ENCODE measurements at regions not wholly inside any gene's neighbourhood (a gene's known extent, or its start where the extent isn't known, plus 50 kb on each side); places are given as distances from the start of the nearest gene placed in this dataset.
"Not testable (repeated sequence)": the region's sequence is repeated elsewhere in the genome, so short reads cannot be mapped to it uniquely, and the experiment has no call there.

DNA sequence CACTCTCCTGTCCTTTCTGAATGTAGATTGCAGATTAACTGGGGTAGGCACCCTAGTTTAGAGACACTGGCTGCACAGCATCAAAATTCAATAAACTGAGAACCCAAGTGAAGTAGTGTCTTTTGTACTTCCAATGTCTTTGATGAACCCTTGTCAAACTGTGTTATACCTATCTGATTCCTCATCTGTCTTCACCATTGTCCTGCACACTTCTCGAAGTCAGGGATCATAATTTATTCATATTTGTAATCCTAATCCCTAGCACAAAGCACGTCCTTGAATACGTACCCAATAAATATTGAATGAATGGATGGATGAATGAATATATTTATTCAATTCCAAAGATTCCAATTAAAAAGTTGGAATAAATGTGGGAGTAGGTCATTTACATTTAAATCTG is 256.6 kb upstream of the PTBP2 start:
- ChIA-PET POLR2A (no interaction called here), CTCF (no interaction called here)
- H3K9me3 ChIP-seq (ENCODE audit: control insufficient read depth, insufficient read depth, low read depth, low read length): no peaks in the 10 kb centered on the region
- no peak for TF ChIP-seq ZNF146 (tag by site-specific recombination; IDR thresholded peaks at IDR 0.05)
- no peak for TF ChIP-seq HOXC10 (CRISPR knock-in tag; IDR thresholded peaks at IDR 0.05)
- no peak for TF ChIP-seq ZNF221 (tag by site-specific recombination; IDR thresholded peaks at IDR 0.05; ENCODE audit: borderline replicate concordance)
- no peak for TF ChIP-seq ZFP41 (tag by site-specific recombination; IDR thresholded peaks at IDR 0.05; ENCODE audit: borderline replicate concordance)
- no peak for TF ChIP-seq ZNF174 (tag by site-specific recombination; IDR thresholded peaks at IDR 0.05)
- TF ChIP-seq ZNF600 (tag by site-specific recombination; IDR thresholded peaks at IDR 0.05): no peak
- no peak for TF ChIP-seq ZNF121 (tag by site-specific recombination; IDR thresholded peaks at IDR 0.05)
- no peak for TF ChIP-seq ZNF555 (tag by site-specific recombination; conservative IDR thresholded peaks at IDR 0.05)
- TF ChIP-seq, protein P1, sequence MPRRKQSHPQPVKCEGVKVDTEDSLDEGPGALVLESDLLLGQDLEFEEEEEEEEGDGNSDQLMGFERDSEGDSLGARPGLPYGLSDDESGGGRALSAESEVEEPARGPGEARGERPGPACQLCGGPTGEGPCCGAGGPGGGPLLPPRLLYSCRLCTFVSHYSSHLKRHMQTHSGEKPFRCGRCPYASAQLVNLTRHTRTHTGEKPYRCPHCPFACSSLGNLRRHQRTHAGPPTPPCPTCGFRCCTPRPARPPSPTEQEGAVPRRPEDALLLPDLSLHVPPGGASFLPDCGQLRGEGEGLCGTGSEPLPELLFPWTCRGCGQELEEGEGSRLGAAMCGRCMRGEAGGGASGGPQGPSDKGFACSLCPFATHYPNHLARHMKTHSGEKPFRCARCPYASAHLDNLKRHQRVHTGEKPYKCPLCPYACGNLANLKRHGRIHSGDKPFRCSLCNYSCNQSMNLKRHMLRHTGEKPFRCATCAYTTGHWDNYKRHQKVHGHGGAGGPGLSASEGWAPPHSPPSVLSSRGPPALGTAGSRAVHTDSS (tag by site-specific recombination; IDR thresholded peaks at IDR 0.05): no peak
- no peak for TF ChIP-seq ZBTB20 (tag by site-specific recombination; IDR thresholded peaks at IDR 0.05)
- TF ChIP-seq GLI4 (tag by site-specific recombination; IDR thresholded peaks at IDR 0.05): no peak
- no peak for TF ChIP-seq HOXA7 (CRISPR knock-in tag; IDR thresholded peaks at IDR 0.05; ENCODE audit: borderline replicate concordance)
- no peaks in the 10 kb centered on the region for H3K36me3 ChIP-seq (ENCODE audit: control insufficient read depth in 2 of 2, insufficient read depth in 1 of 2, low read length in 2 of 2)
- H3K27ac ChIP-seq (ENCODE audit: extremely low read depth, low read depth, low read length): no peak overlapping the region
- no peaks in the 10 kb centered on the region for H3K4me1 ChIP-seq (ENCODE audit: control insufficient read depth, insufficient read depth, low read length)
- no peak overlapping the region for H3K4me3 ChIP-seq (ENCODE audit: low read depth, low read length)

DNA sequence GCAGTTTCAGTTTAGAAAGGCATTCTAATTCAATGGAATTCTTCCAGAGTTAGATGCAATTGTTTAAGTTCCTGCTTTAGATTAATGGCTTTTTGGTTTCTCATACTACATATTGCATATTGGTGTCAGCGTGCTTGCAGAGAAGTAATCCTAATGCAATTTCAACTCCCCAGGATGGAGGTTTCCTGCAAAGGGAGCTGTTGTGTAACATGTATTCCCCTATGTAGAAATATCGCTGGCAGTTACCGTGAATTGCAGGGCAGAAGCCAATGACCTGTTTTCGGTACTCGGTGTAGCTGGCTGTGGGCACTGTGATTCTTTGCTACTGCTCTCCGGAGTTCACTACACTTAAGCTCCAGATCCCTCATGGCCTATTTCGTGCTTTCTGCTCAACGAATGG is 256.1 kb upstream of the PTBP2 start:
- TF ChIP-seq ZBTB21 (tag by site-specific recombination; IDR thresholded peaks at IDR 0.05) (no peak), SP3 (tag by site-specific recombination; IDR thresholded peaks at IDR 0.05) (no peak), TCF7L2 (IDR thresholded peaks at IDR 0.05; ENCODE audit: borderline replicate concordance, low read depth, low read length) (no peak), KLF16 (tag by site-specific recombination; IDR thresholded peaks at IDR 0.05) (no peak), ZNF214 (tag by site-specific recombination; IDR thresholded peaks at IDR 0.05; ENCODE audit: borderline replicate concordance) (no peak), ZNF292 (tag by site-specific recombination; IDR thresholded peaks at IDR 0.05; ENCODE audit: borderline replicate concordance, low read depth) (no peak)
- CTCF ChIA-PET: no interaction called here

DNA sequence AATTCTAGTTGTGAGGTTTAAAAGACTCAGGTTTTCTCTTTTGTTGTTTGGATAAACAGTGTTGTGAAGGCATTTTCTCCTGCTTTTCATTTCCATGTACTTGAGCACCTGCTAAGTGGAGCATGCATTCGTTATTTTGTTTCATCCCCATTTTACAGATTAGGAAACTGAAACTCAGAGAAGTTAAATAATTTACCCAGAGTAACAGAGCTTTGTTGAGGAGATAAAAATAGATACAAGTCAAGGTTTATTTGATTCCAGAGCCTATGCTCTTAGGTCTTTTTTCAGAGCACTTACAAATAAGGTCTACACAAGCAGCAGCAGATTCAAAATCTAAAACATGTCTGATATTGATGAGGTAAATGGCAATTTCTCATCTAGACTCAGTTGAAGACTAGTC is 254.7 kb upstream of the PTBP2 start:
- ChIA-PET POLR2A (no interaction called here), CTCF (no interaction called here)
- H3K36me3 ChIP-seq (ENCODE audit: control insufficient read depth in 2 of 2, insufficient read depth in 1 of 2, low read length in 2 of 2): no peaks in the 10 kb centered on the region
- TF ChIP-seq ZBTB48 (tag by site-specific recombination; IDR thresholded peaks at IDR 0.05) (no peak), GLI2 (tag by site-specific recombination; IDR thresholded peaks at IDR 0.05; ENCODE audit: borderline replicate concordance, low read depth) (no peak), ZNF121 (tag by site-specific recombination; IDR thresholded peaks at IDR 0.05) (no peak), KLF1 (tag by site-specific recombination; IDR thresholded peaks at IDR 0.05) (no peak)
- TF ChIP-seq, protein P2, sequence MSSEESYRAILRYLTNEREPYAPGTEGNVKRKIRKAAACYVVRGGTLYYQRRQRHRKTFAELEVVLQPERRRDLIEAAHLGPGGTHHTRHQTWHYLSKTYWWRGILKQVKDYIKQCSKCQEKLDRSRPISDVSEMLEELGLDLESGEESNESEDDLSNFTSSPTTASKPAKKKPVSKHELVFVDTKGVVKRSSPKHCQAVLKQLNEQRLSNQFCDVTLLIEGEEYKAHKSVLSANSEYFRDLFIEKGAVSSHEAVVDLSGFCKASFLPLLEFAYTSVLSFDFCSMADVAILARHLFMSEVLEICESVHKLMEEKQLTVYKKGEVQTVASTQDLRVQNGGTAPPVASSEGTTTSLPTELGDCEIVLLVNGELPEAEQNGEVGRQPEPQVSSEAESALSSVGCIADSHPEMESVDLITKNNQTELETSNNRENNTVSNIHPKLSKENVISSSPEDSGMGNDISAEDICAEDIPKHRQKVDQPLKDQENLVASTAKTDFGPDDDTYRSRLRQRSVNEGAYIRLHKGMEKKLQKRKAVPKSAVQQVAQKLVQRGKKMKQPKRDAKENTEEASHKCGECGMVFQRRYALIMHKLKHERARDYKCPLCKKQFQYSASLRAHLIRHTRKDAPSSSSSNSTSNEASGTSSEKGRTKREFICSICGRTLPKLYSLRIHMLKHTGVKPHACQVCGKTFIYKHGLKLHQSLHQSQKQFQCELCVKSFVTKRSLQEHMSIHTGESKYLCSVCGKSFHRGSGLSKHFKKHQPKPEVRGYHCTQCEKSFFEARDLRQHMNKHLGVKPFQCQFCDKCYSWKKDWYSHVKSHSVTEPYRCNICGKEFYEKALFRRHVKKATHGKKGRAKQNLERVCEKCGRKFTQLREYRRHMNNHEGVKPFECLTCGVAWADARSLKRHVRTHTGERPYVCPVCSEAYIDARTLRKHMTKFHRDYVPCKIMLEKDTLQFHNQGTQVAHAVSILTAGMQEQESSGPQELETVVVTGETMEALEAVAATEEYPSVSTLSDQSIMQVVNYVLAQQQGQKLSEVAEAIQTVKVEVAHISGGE (tag by site-specific recombination; conservative IDR thresholded peaks at IDR 0.05; ENCODE audit: low read depth): no peak
- no peaks in the 10 kb centered on the region for H3K9me3 ChIP-seq (ENCODE audit: control insufficient read depth, insufficient read depth, low read depth, low read length)
- no peak overlapping the region for H3K27ac ChIP-seq (ENCODE audit: extremely low read depth, low read depth, low read length)
- no peak overlapping the region for H3K4me3 ChIP-seq (ENCODE audit: low read depth, low read length)
- H3K4me1 ChIP-seq (ENCODE audit: control insufficient read depth, insufficient read depth, low read length): no peaks in the 10 kb centered on the region

More for the DNA sequence above, 256.1 kb upstream of the PTBP2 start:
- H3K4me3 ChIP-seq (ENCODE audit: low read depth, low read length): no peak overlapping the region
- no peaks in the 10 kb centered on the region for H3K4me1 ChIP-seq (ENCODE audit: control insufficient read depth, insufficient read depth, low read length)
- no peaks in the 10 kb centered on the region for H3K36me3 ChIP-seq (ENCODE audit: control insufficient read depth in 2 of 2, insufficient read depth in 1 of 2, low read length in 2 of 2)
- H3K9me3 ChIP-seq (ENCODE audit: control insufficient read depth, insufficient read depth, low read depth, low read length): no peaks in the 10 kb centered on the region
- no peak overlapping the region for H3K27ac ChIP-seq (ENCODE audit: extremely low read depth, low read depth, low read length)
- POLR2A ChIA-PET: no interaction called here

DNA sequence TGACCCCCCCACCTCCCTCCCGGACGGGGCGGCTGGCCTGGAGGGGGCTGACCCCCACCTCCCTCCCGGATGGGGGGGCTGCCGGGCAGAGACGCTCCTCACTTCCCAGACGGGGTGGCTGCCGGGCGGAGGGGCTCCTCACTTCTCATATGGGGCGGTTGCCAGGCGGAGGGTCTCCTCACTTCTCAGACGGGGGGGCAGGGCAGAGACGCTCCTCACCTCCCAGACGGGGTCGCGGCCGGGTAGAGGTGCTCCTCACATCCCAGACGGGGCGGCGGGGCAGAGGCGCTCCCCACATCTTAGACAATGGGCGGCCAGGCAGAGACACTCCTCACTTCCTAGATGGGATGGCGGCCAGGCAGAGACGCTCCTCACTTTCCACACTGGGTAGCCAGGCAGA is 251.9 kb upstream of the PTBP2 start:
- H3K36me3 ChIP-seq (ENCODE audit: control insufficient read depth in 2 of 2, insufficient read depth in 1 of 2, low read length in 2 of 2); H3K4me3 ChIP-seq (ENCODE audit: low read depth, low read length); H3K9me3 ChIP-seq (ENCODE audit: control insufficient read depth, insufficient read depth, low read depth, low read length); POLR2A ChIA-PET; H3K27ac ChIP-seq (ENCODE audit: extremely low read depth, low read depth, low read length); CTCF ChIA-PET; H3K4me1 ChIP-seq (ENCODE audit: control insufficient read depth, insufficient read depth, low read length): not testable (repeated sequence)

All from HEK293 (cell line).